Neutrophil (primary cell): ENCODE measurements at regions not wholly inside any gene's neighbourhood (a gene's known extent, or its start where the extent isn't known, plus 50 kb on each side); places are given as distances from the start of the nearest gene placed in this dataset.

Source experiments
- H3K27ac ChIP-seq: fragments of 200-600 bp; sonication (generic); 2 replicates; pipeline ENCODE4 v1.5.1; 2016; ENCODE audit warnings: mild to moderate bottlenecking, moderate library complexity
- H3K27me3 ChIP-seq: fragments of 200-600 bp; sonication (generic); 2 replicates; pipeline ENCODE4 v1.6.0; 2016; ENCODE audit warnings: mild to moderate bottlenecking
- H3K36me3 ChIP-seq: fragments of 200-600 bp; sonication (generic); 2 replicates; pipeline ENCODE4 v1.5.1; 2017
- H3K4me1 ChIP-seq, 2 experiments: fragments of 200-600 bp in 1 of 2; sonication (generic) in 1 of 2; 1 replicate in 1 of 2; 2 replicates in 1 of 2; pipeline versions ENCODE4 v1.5.1 to v1.6.1; 2013 to 2016; ENCODE audit warnings: low read depth in 1 of 2, low read length in 1 of 2, mild to moderate bottlenecking in 1 of 2, moderate library complexity in 1 of 2; ENCODE audit not compliant: control insufficient read depth in 1 of 2, insufficient read depth in 1 of 2
- H3K4me3 ChIP-seq, 2 experiments: fragments of 200-600 bp in 1 of 2; sonication (generic) in 1 of 2; 1 replicate in 1 of 2; 2 replicates in 1 of 2; pipeline ENCODE4 v1.5.1; 2013 to 2016; ENCODE audit warnings: low read depth in 1 of 2, low read length in 1 of 2, mild to moderate bottlenecking in 1 of 2, moderate library complexity in 1 of 2
- H3K9me3 ChIP-seq: fragments of 200-600 bp; sonication (generic); 2 replicates; pipeline ENCODE4 v1.5.1; 2016
- CTCF ChIP-seq: fragments of 200-600 bp; sonication (generic); IDR thresholded peaks from 2 replicates; pipeline ENCODE4 v1.5.1; 2016; ENCODE audit warnings: antibody characterized with exemption

- H3K27me3 ChIP-seq = no peaks in the 10 kb centered on the region
- H3K27ac ChIP-seq = no peak overlapping the region
- no peak for TF ChIP-seq CTCF
- H3K4me1 ChIP-seq = no peaks in the 10 kb centered on the region
- no peak overlapping the region for H3K4me3 ChIP-seq
- H3K36me3 ChIP-seq = no peaks in the 10 kb centered on the region
- H3K9me3 ChIP-seq = no peaks in the 10 kb centered on the region
These were observed 1596.2 kb downstream of the MRPL39 start for GRCh38 chr21:24011087-24011486.

GRCh38 chr21:24007592-24007991 is 1599.7 kb downstream of the MRPL39 start:
- H3K4me1 ChIP-seq = no peaks in the 10 kb centered on the region
- no peak for TF ChIP-seq CTCF
- no peak overlapping the region for H3K27ac ChIP-seq
- H3K36me3 ChIP-seq = no peaks in the 10 kb centered on the region
- no peaks in the 10 kb centered on the region for H3K27me3 ChIP-seq
- H3K4me3 ChIP-seq = no peak overlapping the region
- H3K9me3 ChIP-seq = no peaks in the 10 kb centered on the region

- no peaks in the 10 kb centered on the region for H3K9me3 ChIP-seq
- H3K4me1 ChIP-seq = no peaks in the 10 kb centered on the region
- H3K27ac ChIP-seq = no peak overlapping the region
- H3K36me3 ChIP-seq = no peaks in the 10 kb centered on the region
- H3K4me3 ChIP-seq = no peak overlapping the region
- peaks cover 29% of the 10 kb centered on the region for H3K27me3 ChIP-seq
- TF ChIP-seq CTCF = no peak
These were observed 1620.3 kb downstream of the MRPL39 start for GRCh38 chr21:23986987-23987386.

- H3K36me3 ChIP-seq = no peaks in the 10 kb centered on the region
- TF ChIP-seq CTCF = no peak
- no peak overlapping the region for H3K27ac ChIP-seq
- H3K4me1 ChIP-seq = no peaks in the 10 kb centered on the region
- H3K27me3 ChIP-seq = peaks cover 32% of the 10 kb centered on the region
- H3K9me3 ChIP-seq = no peaks in the 10 kb centered on the region
- no peak overlapping the region for H3K4me3 ChIP-seq
These were observed 1621.1 kb downstream of the MRPL39 start for GRCh38 chr21:23986214-23986613.

GRCh38 chr21:23982546-23982945 is 1624.7 kb downstream of the MRPL39 start:
- TF ChIP-seq CTCF = no peak
- H3K4me1 ChIP-seq = peaks cover 5 to 14% of the 10 kb centered on the region in 2 experiments

GRCh38 chr21:23977971-23978370 is 1629.3 kb downstream of the MRPL39 start:
- no peak for TF ChIP-seq CTCF
- peaks cover 73% of the 10 kb centered on the region for H3K27me3 ChIP-seq
- no peaks in the 10 kb centered on the region for H3K9me3 ChIP-seq
- H3K4me1 ChIP-seq = peaks cover 5 to 17% of the 10 kb centered on the region in 2 experiments
- H3K36me3 ChIP-seq = no peaks in the 10 kb centered on the region
- H3K27ac ChIP-seq = no peak overlapping the region
- no peak overlapping the region for H3K4me3 ChIP-seq

More at GRCh38 chr21:23982546-23982945, 1624.7 kb downstream of the MRPL39 start:
- Histone ChIP-seq H3K9me3 (no peaks in the 10 kb centered on the region), H3K27ac (no peak overlapping the region), H3K4me3 (no peak overlapping the region), H3K36me3 (no peaks in the 10 kb centered on the region), H3K27me3 (peaks cover 47% of the 10 kb centered on the region)
